Memory B cell (primary cell): ENCODE measurements at regions not wholly inside any gene's neighbourhood (a gene's known extent, or its start where the extent isn't known, plus 50 kb on each side); places are given as distances from the start of the nearest gene placed in this dataset.

Source experiments
- ATAC-seq: fragments of 150-1000 bp; cut with Tn5 transposase; 2 replicates; pipeline ENCODE4 v1.10.0; 2021; ENCODE audit warnings: low read depth, mild to moderate bottlenecking, moderate library complexity
- DNase-seq, 2 donors: peaks; one replicate each; pipeline ENCODE4 v3.0.0; 2022; ENCODE audit warnings: low spot score in 2 of 2
- H3K27ac Mint-ChIP-seq: one replicate; pipeline ENCODE4 v1.8.0; 2022; ENCODE audit warnings: mild to moderate bottlenecking, moderate library complexity, mixed read lengths
- H3K27me3 Mint-ChIP-seq: one replicate; pipeline ENCODE4 v1.8.0; 2022; ENCODE audit warnings: mixed read lengths
- H3K36me3 Mint-ChIP-seq: one replicate; pipeline ENCODE4 v1.8.0; 2022; ENCODE audit warnings: mild to moderate bottlenecking, mixed read lengths
- H3K4me1 Mint-ChIP-seq: one replicate; pipeline ENCODE4 v1.8.0; 2022; ENCODE audit warnings: mixed read lengths
- H3K4me3 Mint-ChIP-seq: one replicate; pipeline ENCODE4 v1.8.0; 2022; ENCODE audit warnings: mild to moderate bottlenecking, moderate library complexity, mixed read lengths
- H3K9me3 Mint-ChIP-seq: one replicate; pipeline ENCODE4 v1.8.0; 2022; ENCODE audit warnings: mixed read lengths

- H3K36me3 Mint-ChIP-seq: no peaks in the 10 kb centered on the region
- no peak overlapping the region for H3K4me3 Mint-ChIP-seq
Measured at GRCh38 chr1:58922302-58923089, 138.6 kb upstream of the JUN start.

DNA sequence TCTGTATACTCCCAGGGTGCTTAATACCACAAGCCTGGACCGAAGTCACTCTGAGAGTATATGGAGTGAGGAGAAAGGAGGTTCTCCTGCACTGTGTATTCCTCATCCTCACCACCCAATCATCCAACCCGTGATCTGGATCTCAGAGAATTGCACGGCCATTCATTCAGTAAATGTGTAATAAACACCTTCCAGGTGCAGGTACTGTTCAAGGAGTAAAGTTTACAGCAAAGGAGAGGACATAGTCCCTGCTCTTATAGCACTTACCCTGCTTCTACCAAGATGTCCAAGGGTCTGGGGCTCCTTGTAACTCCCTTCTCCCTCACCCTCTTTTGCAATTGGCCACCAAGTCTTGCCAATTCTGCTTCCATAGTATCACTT, 139.2 kb upstream of the JUN start:
- ATAC-seq: no peak
- Mint-ChIP-seq H3K27ac (no peak overlapping the region), H3K4me3 (no peak overlapping the region), H3K9me3 (no peaks in the 10 kb centered on the region), H3K36me3 (no peaks in the 10 kb centered on the region), H3K4me1 (peaks cover 13% of the 10 kb centered on the region), H3K27me3 (no peaks in the 10 kb centered on the region)
- no peak for DNase-seq

More at GRCh38 chr1:58922302-58923089, 138.6 kb upstream of the JUN start:
- no peak for DNase-seq
- H3K27ac Mint-ChIP-seq: no peak overlapping the region
- peak; percentile 94 for ATAC-seq
- peaks cover 13% of the 10 kb centered on the region for H3K4me1 Mint-ChIP-seq
- H3K27me3 Mint-ChIP-seq: no peaks in the 10 kb centered on the region
- H3K9me3 Mint-ChIP-seq: no peaks in the 10 kb centered on the region

- Mint-ChIP-seq H3K27ac (no peak overlapping the region), H3K4me3 (no peak overlapping the region), H3K27me3 (no peaks in the 10 kb centered on the region), H3K9me3 (no peaks in the 10 kb centered on the region), H3K36me3 (no peaks in the 10 kb centered on the region), H3K4me1 (peaks cover 13% of the 10 kb centered on the region)
- no peak for ATAC-seq
- DNase-seq: no peak
Measured at GRCh38 chr1:58924016-58924565, 140.2 kb upstream of the JUN start.

GRCh38 chr1:58924821-58925220, 141.0 kb upstream of the JUN start:
- H3K27me3 Mint-ChIP-seq: peaks cover 1% of the 10 kb centered on the region
- ATAC-seq: no peak
- no peak overlapping the region for H3K27ac Mint-ChIP-seq
- no peaks in the 10 kb centered on the region for H3K36me3 Mint-ChIP-seq
- peaks cover 13% of the 10 kb centered on the region for H3K4me1 Mint-ChIP-seq
- H3K9me3 Mint-ChIP-seq: no peaks in the 10 kb centered on the region
- no peak overlapping the region for H3K4me3 Mint-ChIP-seq
- DNase-seq: no peak

DNA sequence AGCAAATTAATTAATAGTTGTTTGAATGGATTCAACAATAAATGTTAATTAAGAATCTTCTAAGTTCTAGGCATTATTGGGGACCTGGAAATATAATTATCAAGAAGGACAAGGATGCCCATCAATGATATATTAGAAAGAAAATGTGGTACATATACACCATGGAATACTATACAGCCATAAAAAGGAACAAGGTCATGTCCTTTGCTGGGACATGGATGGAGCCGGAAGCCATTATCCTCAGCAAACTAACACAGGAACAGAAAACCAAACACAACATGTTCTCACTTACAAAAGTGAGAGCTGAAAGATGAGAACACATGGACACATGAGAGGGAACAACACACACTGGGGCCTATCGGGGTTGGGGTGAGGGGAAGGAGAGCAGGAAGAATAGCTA, 141.4 kb upstream of the JUN start:
- Mint-ChIP-seq H3K9me3 (no peaks in the 10 kb centered on the region), H3K27me3 (peaks cover 1% of the 10 kb centered on the region), H3K4me3 (no peak overlapping the region), H3K4me1 (peaks cover 13% of the 10 kb centered on the region), H3K36me3 (no peaks in the 10 kb centered on the region), H3K27ac (no peak overlapping the region)
- ATAC-seq (no peak), DNase-seq (no peak)

GRCh38 chr1:58926152-58926551, 142.3 kb upstream of the JUN start:
- ATAC-seq (no peak), DNase-seq (no peak)
- Mint-ChIP-seq H3K27me3 (peaks cover 1% of the 10 kb centered on the region), H3K36me3 (no peaks in the 10 kb centered on the region), H3K4me3 (no peak overlapping the region), H3K27ac (no peak overlapping the region), H3K4me1 (peaks cover 13% of the 10 kb centered on the region), H3K9me3 (no peaks in the 10 kb centered on the region)

GRCh38 chr1:58927041-58927721, 143.3 kb upstream of the JUN start:
- ATAC-seq: no peak
- H3K9me3 Mint-ChIP-seq: no peaks in the 10 kb centered on the region
- peaks cover 1% of the 10 kb centered on the region for H3K27me3 Mint-ChIP-seq
- H3K36me3 Mint-ChIP-seq: no peaks in the 10 kb centered on the region
- H3K27ac Mint-ChIP-seq: no peak overlapping the region
- no peak for DNase-seq
- no peak overlapping the region for H3K4me3 Mint-ChIP-seq
- H3K4me1 Mint-ChIP-seq: peaks cover 15% of the 10 kb centered on the region

- Mint-ChIP-seq H3K4me1 (peaks cover 12% of the 10 kb centered on the region), H3K36me3 (no peaks in the 10 kb centered on the region), H3K9me3 (no peaks in the 10 kb centered on the region), H3K27me3 (peaks cover 1% of the 10 kb centered on the region), H3K4me3 (no peak overlapping the region), H3K27ac (no peak overlapping the region)
- no peak for ATAC-seq
- no peak for DNase-seq
Measured at GRCh38 chr1:58927722-58928085, 143.9 kb upstream of the JUN start.

GRCh38 chr1:58928514-58928913, 144.7 kb upstream of the JUN start:
- H3K4me1 Mint-ChIP-seq: peaks cover 11% of the 10 kb centered on the region
- no peak overlapping the region for H3K27ac Mint-ChIP-seq
- no peaks in the 10 kb centered on the region for H3K36me3 Mint-ChIP-seq
- H3K4me3 Mint-ChIP-seq: no peak overlapping the region
- no peaks in the 10 kb centered on the region for H3K9me3 Mint-ChIP-seq
- H3K27me3 Mint-ChIP-seq: peaks cover 1% of the 10 kb centered on the region
- ATAC-seq: no peak
- DNase-seq: no peak

GRCh38 chr1:58929671-58930325, 146.0 kb upstream of the JUN start:
- no peak overlapping the region for H3K4me3 Mint-ChIP-seq
- no peaks in the 10 kb centered on the region for H3K36me3 Mint-ChIP-seq
- ATAC-seq (no peak), DNase-seq (no peak)
- H3K4me1 Mint-ChIP-seq: peaks cover 14% of the 10 kb centered on the region
- no peaks in the 10 kb centered on the region for H3K9me3 Mint-ChIP-seq
- peaks cover 1% of the 10 kb centered on the region for H3K27me3 Mint-ChIP-seq
- H3K27ac Mint-ChIP-seq: no peak overlapping the region

- Mint-ChIP-seq H3K36me3 (no peaks in the 10 kb centered on the region), H3K4me1 (peaks cover 14% of the 10 kb centered on the region), H3K9me3 (no peaks in the 10 kb centered on the region), H3K27ac (no peak overlapping the region), H3K4me3 (no peak overlapping the region), H3K27me3 (peaks cover 1% of the 10 kb centered on the region)
- ATAC-seq: no peak
- no peak for DNase-seq
Measured at GRCh38 chr1:58931024-58931423, 147.2 kb upstream of the JUN start.

- Mint-ChIP-seq H3K9me3 (no peaks in the 10 kb centered on the region), H3K36me3 (no peaks in the 10 kb centered on the region), H3K4me1 (peaks cover 14% of the 10 kb centered on the region), H3K4me3 (no peak overlapping the region), H3K27ac (no peak overlapping the region), H3K27me3 (peaks cover 1% of the 10 kb centered on the region)
- ATAC-seq (no peak), DNase-seq (no peak)
Measured at GRCh38 chr1:58931756-58932155, 147.9 kb upstream of the JUN start.

GRCh38 chr1:58932859-58933598, 149.2 kb upstream of the JUN start:
- peaks cover 1% of the 10 kb centered on the region for H3K27me3 Mint-ChIP-seq
- no peak overlapping the region for H3K27ac Mint-ChIP-seq
- no peaks in the 10 kb centered on the region for H3K36me3 Mint-ChIP-seq
- ATAC-seq (no peak), DNase-seq (no peak)
- no peaks in the 10 kb centered on the region for H3K9me3 Mint-ChIP-seq
- H3K4me3 Mint-ChIP-seq: no peak overlapping the region
- peaks cover 9% of the 10 kb centered on the region for H3K4me1 Mint-ChIP-seq

GRCh38 chr1:58933599-58933926, 149.7 kb upstream of the JUN start:
- peaks cover 1% of the 10 kb centered on the region for H3K27me3 Mint-ChIP-seq
- DNase-seq (no peak), ATAC-seq (no peak)
- no peak overlapping the region for H3K27ac Mint-ChIP-seq
- H3K36me3 Mint-ChIP-seq: no peaks in the 10 kb centered on the region
- H3K9me3 Mint-ChIP-seq: no peaks in the 10 kb centered on the region
- H3K4me3 Mint-ChIP-seq: no peak overlapping the region
- H3K4me1 Mint-ChIP-seq: peaks cover 9% of the 10 kb centered on the region
